Upper lobe of left lung (tissue), 6 donors: ENCODE measurements at regions not wholly inside any gene's neighbourhood (a gene's known extent, or its start where the extent isn't known, plus 50 kb on each side); places are given as distances from the start of the nearest gene placed in this dataset.

Experiments used
- ATAC-seq, 2 donors: fragments of 200-7000 bp; cut with Tn5 transposase; one replicate each; pipeline ENCODE4 v1.9.1; 2022; ENCODE audit warnings: mild to moderate bottlenecking in 2 of 2, moderate library complexity in 2 of 2; ENCODE audit not compliant: low FRiP score in 2 of 2
- DNase-seq, 2 donors: peaks; one replicate each; pipeline ENCODE4 v3.0.0-alpha.2; 2019 to 2020
- H3K27ac ChIP-seq, 4 donors: fragments of 200-600 bp; sonication (generic); one replicate each; pipeline ENCODE4 v1.5.1; 2016 to 2019
- H3K27me3 ChIP-seq, 4 donors: fragments of 200-600 bp; sonication (generic); one replicate each; pipeline ENCODE4 v1.5.1; 2017 to 2019
- H3K36me3 ChIP-seq, 4 donors: fragments of 200-600 bp; sonication (generic); one replicate each; pipeline ENCODE4 v1.5.1; 2016 to 2019
- H3K4me1 ChIP-seq, 4 donors: fragments of 200-600 bp; sonication (generic); one replicate each; pipeline ENCODE4 v1.5.1; 2018 to 2019
- H3K4me3 ChIP-seq, 4 donors: fragments of 200-600 bp; sonication (generic); one replicate each; pipeline ENCODE4 v1.5.1; 2017 to 2019; ENCODE audit warnings: mild to moderate bottlenecking in 2 of 4, moderate library complexity in 1 of 4
- H3K9me3 ChIP-seq, 4 donors: fragments of 200-600 bp; sonication (generic); one replicate each; pipeline ENCODE4 v1.5.1; 2018 to 2019
- EP300 ChIP-seq, 4 donors: sonication (generic); formaldehyde crosslinking; IDR thresholded peaks; one replicate each; pipeline ENCODE4 v1.5.1; 2017; ENCODE audit warnings: antibody characterized with exemption in 4 of 4, control low read depth in 2 of 4
- POLR2A ChIP-seq, 4 donors: fragments of 450-650 bp; IDR thresholded peaks; one replicate each; pipeline ENCODE4 v1.5.1; 2016 to 2017; ENCODE audit warnings: antibody characterized with exemption in 4 of 4, mild to moderate bottlenecking in 2 of 4
- POLR2AphosphoS5 ChIP-seq, 2 donors: sonication (generic); formaldehyde crosslinking; IDR thresholded peaks; one replicate each; pipeline ENCODE4 v1.5.1; 2017; ENCODE audit warnings: antibody characterized with exemption in 2 of 2
- WGBS, 2 donors: methylation state at CpG; one replicate each; pipeline ENCODE4 v1.1.5; 2017 to 2018; 5-methylcytosine and 5-hydroxymethylcytosine counted together
- small RNA-seq, 4 donors: library from RNA; depleted of rRNA; stranded (forward); fragments of <200 nt; gene quantifications; one replicate each; pipeline ENCODE3, GENCODE V24; 2016
- TF ChIP-seq, protein P1 (sequence below), 6 experiments: fragments of 450-650 bp in 4 of 6; fragments of 200-600 bp in 2 of 6; sonication (generic) in 2 of 6; IDR thresholded peaks; one replicate each; pipeline ENCODE4 v1.5.1; 2016 to 2019; ENCODE audit warnings: antibody characterized with exemption in 6 of 6
- donor health status: DM: no; HTN: no; CAD: no; lungs with moderate emphysema.
- donor health status: DM: no; HTN: yes; CAD: no; lungs with severe emphysema.

DNA sequence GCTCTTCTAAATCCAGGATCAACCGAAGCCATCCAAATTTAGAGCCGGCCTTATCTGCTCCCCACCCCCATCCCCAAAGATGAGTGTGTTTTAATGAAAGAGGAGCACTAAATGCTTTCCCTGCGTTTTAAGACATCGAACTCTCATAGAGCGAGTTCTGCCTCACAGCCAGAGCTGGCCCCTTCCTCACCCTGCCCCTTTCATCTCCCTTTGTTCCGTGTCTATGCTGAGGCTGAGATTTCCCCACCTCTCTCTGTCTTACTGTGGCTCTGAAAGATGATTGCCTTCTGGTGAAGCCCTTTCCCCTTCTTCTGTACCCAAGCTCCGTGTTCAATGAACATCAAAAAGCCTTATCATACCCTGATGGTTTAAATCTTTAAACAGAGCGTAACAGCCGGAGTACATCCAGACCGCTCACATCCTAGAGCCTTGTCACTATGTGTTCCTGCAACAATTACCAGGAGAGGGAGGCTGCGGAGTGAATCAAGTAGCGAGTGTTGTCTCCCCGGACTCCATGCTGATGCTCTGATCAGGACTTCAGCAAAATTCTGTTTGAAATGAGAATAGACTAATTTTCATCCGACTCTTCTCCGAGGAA is 110.1 kb downstream of the ZNF326 start:
- no peaks in the 10 kb centered on the region for H3K4me1 ChIP-seq
- H3K27me3 ChIP-seq, result no peaks in the 10 kb centered on the region
- no peaks in the 10 kb centered on the region for H3K36me3 ChIP-seq
- no peak overlapping the region for H3K27ac ChIP-seq
- H3K9me3 ChIP-seq, result no peaks in the 10 kb centered on the region
- WGBS, 2 donors, result 56 to 63% methylated on average over 15 of the region's 15 CpGs
- TF ChIP-seq POLR2AphosphoS5 (IDR thresholded peaks at IDR 0.05) (no peak), POLR2A (IDR thresholded peaks at IDR 0.05) (no peak), EP300 (IDR thresholded peaks at IDR 0.05) (no peak)
- TF ChIP-seq, protein P1, sequence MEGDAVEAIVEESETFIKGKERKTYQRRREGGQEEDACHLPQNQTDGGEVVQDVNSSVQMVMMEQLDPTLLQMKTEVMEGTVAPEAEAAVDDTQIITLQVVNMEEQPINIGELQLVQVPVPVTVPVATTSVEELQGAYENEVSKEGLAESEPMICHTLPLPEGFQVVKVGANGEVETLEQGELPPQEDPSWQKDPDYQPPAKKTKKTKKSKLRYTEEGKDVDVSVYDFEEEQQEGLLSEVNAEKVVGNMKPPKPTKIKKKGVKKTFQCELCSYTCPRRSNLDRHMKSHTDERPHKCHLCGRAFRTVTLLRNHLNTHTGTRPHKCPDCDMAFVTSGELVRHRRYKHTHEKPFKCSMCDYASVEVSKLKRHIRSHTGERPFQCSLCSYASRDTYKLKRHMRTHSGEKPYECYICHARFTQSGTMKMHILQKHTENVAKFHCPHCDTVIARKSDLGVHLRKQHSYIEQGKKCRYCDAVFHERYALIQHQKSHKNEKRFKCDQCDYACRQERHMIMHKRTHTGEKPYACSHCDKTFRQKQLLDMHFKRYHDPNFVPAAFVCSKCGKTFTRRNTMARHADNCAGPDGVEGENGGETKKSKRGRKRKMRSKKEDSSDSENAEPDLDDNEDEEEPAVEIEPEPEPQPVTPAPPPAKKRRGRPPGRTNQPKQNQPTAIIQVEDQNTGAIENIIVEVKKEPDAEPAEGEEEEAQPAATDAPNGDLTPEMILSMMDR (IDR thresholded peaks at IDR 0.05), result no peak
- no peak overlapping the region for H3K4me3 ChIP-seq
- DNase-seq (no peak), ATAC-seq (no peak)

DNA sequence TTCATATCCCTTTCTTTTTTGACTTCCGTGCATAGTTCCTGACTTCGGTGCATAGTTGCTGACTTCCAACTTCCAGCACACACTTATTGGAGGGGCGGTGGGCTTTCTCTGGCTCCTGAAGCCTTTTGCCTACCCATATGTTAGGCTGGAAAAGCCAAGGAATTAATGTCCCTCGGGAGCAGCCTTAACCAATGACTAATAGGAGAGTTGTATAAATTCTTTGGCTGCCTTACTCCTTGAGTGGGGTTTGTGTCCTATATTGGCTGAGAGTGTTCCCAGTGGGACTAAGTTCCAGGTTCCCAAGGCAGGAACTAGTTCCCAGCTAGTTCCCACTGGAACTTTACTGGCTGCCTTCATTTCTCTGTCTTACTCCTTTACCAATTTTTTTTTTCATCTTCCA is 105.7 kb downstream of the ZNF326 start:
- Histone ChIP-seq H3K4me3 (no peak overlapping the region), H3K4me1 (no peaks in the 10 kb centered on the region), H3K36me3 (no peaks in the 10 kb centered on the region), H3K9me3 (peaks cover 0 to 7% (median 6%) of the 10 kb centered on the region in 4 donors), H3K27ac (no peak overlapping the region), H3K27me3 (no peaks in the 10 kb centered on the region)
- 89 to 91% methylated on average over 4 of the region's 4 CpGs for WGBS, 2 donors
- no peak for ATAC-seq
- TF ChIP-seq POLR2AphosphoS5 (IDR thresholded peaks at IDR 0.05) (no peak), EP300 (IDR thresholded peaks at IDR 0.05) (no peak), POLR2A (IDR thresholded peaks at IDR 0.05) (no peak)
- TF ChIP-seq, protein P1 (IDR thresholded peaks at IDR 0.05), result no peak
- no peak for DNase-seq

DNA sequence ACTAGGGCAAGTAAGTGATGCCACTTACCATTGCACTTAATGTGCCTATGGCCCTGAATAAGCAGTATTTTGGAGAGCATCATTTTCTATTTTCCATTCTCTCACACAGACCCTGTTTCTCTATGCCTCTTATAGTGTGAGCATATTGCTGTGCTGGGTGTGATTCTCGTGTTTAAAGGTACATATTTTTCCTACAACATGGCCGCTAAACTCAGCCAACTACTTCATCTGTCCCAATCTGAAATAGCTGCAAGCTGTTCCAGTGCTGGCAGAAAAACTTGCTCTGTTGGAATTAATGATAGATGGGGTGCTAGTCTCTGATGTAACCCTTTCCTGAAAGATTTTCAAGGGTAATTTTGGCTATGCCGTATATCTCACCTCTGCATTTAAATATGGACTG is 97.5 kb downstream of the ZNF326 start:
- no peak overlapping the region for H3K27ac ChIP-seq
- ATAC-seq (no peak), DNase-seq (no peak)
- H3K36me3 ChIP-seq, result no peaks in the 10 kb centered on the region
- H3K9me3 ChIP-seq, result peaks cover 0 to 10% (median 6%) of the 10 kb centered on the region in 4 donors
- no peaks in the 10 kb centered on the region for H3K4me1 ChIP-seq
- 72 to 74% methylated on average over 3 of the region's 3 CpGs for WGBS, 2 donors
- no peak overlapping the region for H3K4me3 ChIP-seq
- H3K27me3 ChIP-seq, result no peaks in the 10 kb centered on the region
- TF ChIP-seq POLR2A (IDR thresholded peaks at IDR 0.05), result no peak

Small RNA genes lying in the stretch of these regions (small RNA-seq; reads per million reads assigned to genes)
- gene RNU6-695P, result 0 reads per million in 4 donors
